PC-9 (cell line): ENCODE measurements at regions not wholly inside any gene's neighbourhood (a gene's known extent, or its start where the extent isn't known, plus 50 kb on each side); places are given as distances from the start of the nearest gene placed in this dataset.

Experiments used
- BruUV-seq: library from RNA; stranded (reverse); fragments of 400-500 nt; replicated peaks from 2 replicates; lab custom pipeline; 2021; lab: Mats Ljungman, UMichigan
- CTCF ChIA-PET: fragments of 300-600 bp; sonication (Branson Sonifier 250); formaldehyde crosslinking; loops from one replicate; lab custom pipeline; 2022; ENCODE audit warnings: antibody characterized with exemption; lab: Charles Lee
- POLR2A ChIA-PET: fragments of 300-600 bp; sonication (Branson Sonifier 250); formaldehyde crosslinking; loops from one replicate; lab custom pipeline; 2022; ENCODE audit warnings: antibody characterized with exemption; ENCODE audit not compliant: unreplicated experiment; lab: Charles Lee
- DNase-seq, 2 experiments: peaks; one replicate each; pipeline versions ENCODE4 v3.0.0 to v3.0.0-alpha.2; 2015 to 2022; ENCODE audit warnings: mixed read lengths in 1 of 2
- H2AFZ ChIP-seq: fragments of 200-600 bp; sonication (generic); 2 replicates; pipeline ENCODE4 v1.8.1; 2017; ENCODE audit warnings: antibody characterized with exemption
- H3F3A ChIP-seq: fragments of 200-600 bp; sonication (generic); 2 replicates; pipeline ENCODE4 v1.8.1; 2017; ENCODE audit warnings: antibody characterized with exemption, mild to moderate bottlenecking, low read depth; ENCODE audit not compliant: insufficient read depth
- H3K27ac ChIP-seq: fragments of 200-600 bp; sonication (generic); 2 replicates; pipeline ENCODE4 v1.6.1; 2016; ENCODE audit warnings: mixed run types
- H3K27me3 ChIP-seq: fragments of 200-600 bp; sonication (generic); 2 replicates; pipeline ENCODE4 v1.6.1; 2016; ENCODE audit warnings: low read depth, mixed run types; ENCODE audit not compliant: insufficient read depth
- H3K36me3 ChIP-seq: fragments of 200-600 bp; sonication (generic); 2 replicates; pipeline ENCODE4 v1.6.1; 2016; ENCODE audit warnings: low read depth, mixed run types
- H3K4me1 ChIP-seq: fragments of 200-600 bp; sonication (generic); replicated peaks from 2 replicates; pipeline ENCODE4 v1.6.1; 2016; ENCODE audit warnings: mixed run types; ENCODE audit not compliant: insufficient read depth
- H3K4me2 ChIP-seq: fragments of 200-600 bp; sonication (generic); 2 replicates; pipeline ENCODE4 v1.6.1; 2017; ENCODE audit warnings: mixed run types
- H3K4me3 ChIP-seq: fragments of 200-600 bp; sonication (generic); 2 replicates; pipeline ENCODE4 v1.6.1; 2016; ENCODE audit warnings: mixed run types
- H3K79me2 ChIP-seq: fragments of 200-600 bp; sonication (generic); 2 replicates; pipeline ENCODE4 v1.6.1; 2017; ENCODE audit warnings: low read depth, mixed run types
- H3K9me2 ChIP-seq: fragments of 200-600 bp; sonication (generic); 2 replicates; pipeline ENCODE4 v1.8.1; 2017; ENCODE audit warnings: mild to moderate bottlenecking; ENCODE audit not compliant: insufficient read depth
- H3K9me3 ChIP-seq: fragments of 200-600 bp; sonication (generic); 2 replicates; pipeline ENCODE4 v1.8.1; 2016; ENCODE audit warnings: low read depth; ENCODE audit not compliant: insufficient read depth
- H4K20me1 ChIP-seq: fragments of 200-600 bp; sonication (generic); 2 replicates; pipeline ENCODE4 v1.8.1; 2017; ENCODE audit not compliant: insufficient read depth
- CTCF ChIP-seq: fragments of 200-600 bp; sonication (generic); conservative IDR thresholded peaks from 2 replicates; pipeline ENCODE4 v1.6.1; 2017; ENCODE audit warnings: mixed run types, antibody characterized with exemption, mild to moderate bottlenecking, moderate library complexity
- EZH2 ChIP-seq: fragments of 200-600 bp; sonication (generic); IDR thresholded peaks from 2 replicates; pipeline ENCODE4 v1.8.0; 2017; ENCODE audit warnings: antibody characterized with exemption, low read depth
- intact Hi-C: fragments of 100-400 bp; cut with micrococcal nuclease; formaldehyde crosslinking; loops from one replicate; pipeline ENCODE4 v1.10.0; 2022; ENCODE audit not compliant: unreplicated experiment

GRCh38 chr11:28913883-28914282 is 805.7 kb downstream of the METTL15 start:
- DNase-seq: no peak
- no peak overlapping the region for H3K27ac ChIP-seq
- no TSS peak for BruUV-seq
- intact Hi-C loops: no loop called here
- no peak overlapping the region for H2AFZ ChIP-seq
- ChIA-PET POLR2A (no interaction called here), CTCF (no interaction called here)
- H3K27me3 ChIP-seq: no peaks in the 10 kb centered on the region
- no peaks in the 10 kb centered on the region for H4K20me1 ChIP-seq
- H3K4me3 ChIP-seq: no peak overlapping the region
- TF ChIP-seq CTCF (no peak), EZH2 (no peak)
- H3K79me2 ChIP-seq: no peaks in the 10 kb centered on the region
- no peaks in the 10 kb centered on the region for H3K4me1 ChIP-seq
- H3F3A ChIP-seq: no peaks in the 10 kb centered on the region
- no peaks in the 10 kb centered on the region for H3K36me3 ChIP-seq
- H3K9me2 ChIP-seq: no peaks in the 10 kb centered on the region
- H3K9me3 ChIP-seq: no peaks in the 10 kb centered on the region
- H3K4me2 ChIP-seq: no peak overlapping the region

GRCh38 chr11:28911829-28912228 is 803.6 kb downstream of the METTL15 start:
- no peaks in the 10 kb centered on the region for H4K20me1 ChIP-seq
- ChIA-PET CTCF (no interaction called here), POLR2A (no interaction called here)
- no peak for DNase-seq
- H3F3A ChIP-seq: no peaks in the 10 kb centered on the region
- no peaks in the 10 kb centered on the region for H3K27me3 ChIP-seq
- no peak overlapping the region for H3K4me3 ChIP-seq
- H2AFZ ChIP-seq: no peak overlapping the region
- no peaks in the 10 kb centered on the region for H3K9me3 ChIP-seq
- no peak overlapping the region for H3K27ac ChIP-seq
- no peaks in the 10 kb centered on the region for H3K79me2 ChIP-seq
- H3K4me1 ChIP-seq: no peaks in the 10 kb centered on the region
- no peaks in the 10 kb centered on the region for H3K9me2 ChIP-seq
- BruUV-seq: no TSS peak
- TF ChIP-seq EZH2 (no peak), CTCF (no peak)
- intact Hi-C loops: no loop called here
- H3K36me3 ChIP-seq: no peaks in the 10 kb centered on the region
- no peak overlapping the region for H3K4me2 ChIP-seq

GRCh38 chr11:28910926-28911325 is 802.7 kb downstream of the METTL15 start:
- CTCF ChIA-PET: no interaction called here
- Histone ChIP-seq H4K20me1 (no peaks in the 10 kb centered on the region), H3K27me3 (no peaks in the 10 kb centered on the region), H2AFZ (no peak overlapping the region), H3K4me3 (no peak overlapping the region), H3F3A (no peaks in the 10 kb centered on the region), H3K79me2 (no peaks in the 10 kb centered on the region), H3K9me3 (no peaks in the 10 kb centered on the region), H3K36me3 (no peaks in the 10 kb centered on the region), H3K4me2 (no peak overlapping the region), H3K4me1 (no peaks in the 10 kb centered on the region), H3K9me2 (no peaks in the 10 kb centered on the region), H3K27ac (no peak overlapping the region)
- intact Hi-C loops: no loop called here
- no peak for DNase-seq
- TF ChIP-seq CTCF: no peak
- no peak for TF ChIP-seq EZH2
- POLR2A ChIA-PET: no interaction called here
- no TSS peak for BruUV-seq
